Right lobe of liver (tissue), 6 donors: ENCODE measurements at regions not wholly inside any gene's neighbourhood (a gene's known extent, or its start where the extent isn't known, plus 50 kb on each side); places are given as distances from the start of the nearest gene placed in this dataset.

Source experiments
- ATAC-seq, 4 donors: fragments of 200-7000 bp; cut with Tn5 transposase; one replicate each; pipeline ENCODE4 v1.9.1; 2020; ENCODE audit warnings: mild to moderate bottlenecking in 4 of 4, moderate library complexity in 4 of 4
- DNase-seq, 3 donors: peaks; one replicate each; pipeline ENCODE4 v3.0.0-alpha.2; 2020
- H3K27ac ChIP-seq, 3 donors: fragments of 200-600 bp; one replicate each; pipeline ENCODE4 v1.8.0; 2022
- H3K27me3 ChIP-seq, 2 donors: fragments of 200-600 bp; one replicate each; pipeline ENCODE4 v1.8.0; 2022
- H3K36me3 ChIP-seq, 4 donors: fragments of 200-600 bp; sonication (generic) in 1 of 4; one replicate each; pipeline versions ENCODE4 v1.5.1 to v1.8.0; 2017 to 2022; ENCODE audit warnings: control low read depth in 1 of 4
- H3K4me1 ChIP-seq, 4 donors: fragments of 200-600 bp; sonication (generic) in 1 of 4; one replicate each; pipeline versions ENCODE4 v1.5.1 to v1.8.0; 2017 to 2022; ENCODE audit warnings: control low read depth in 1 of 4
- H3K4me3 ChIP-seq, 3 donors: fragments of 200-600 bp; one replicate each; pipeline ENCODE4 v1.8.0; 2022
- H3K9me3 ChIP-seq, 4 donors: fragments of 200-600 bp; sonication (generic) in 1 of 4; one replicate each; pipeline versions ENCODE4 v1.5.1 to v1.8.0; 2017 to 2022; ENCODE audit warnings: control low read depth in 1 of 4
- POLR2A ChIP-seq: fragments of 450-650 bp; IDR thresholded peaks from one replicate; pipeline ENCODE4 v1.6.1; 2017; ENCODE audit warnings: antibody characterized with exemption, mild to moderate bottlenecking
- WGBS: methylation state at CpG from one replicate; pipeline ENCODE4 v1.1.6; 2018; ENCODE audit warnings: low coverage, low lambda C conversion rate; ENCODE audit not compliant: insufficient coverage; ENCODE audit errors: missing lambda C conversion rate; 5-methylcytosine and 5-hydroxymethylcytosine counted together
- intact Hi-C, 2 donors: fragments of 100-400 bp; cut with DNase I; formaldehyde crosslinking; loops; one replicate each; pipeline versions ENCODE4 v1.11.2 to v1.14.1; 2022
- TF ChIP-seq, protein P1 (sequence below), 4 donors: fragments of 200-600 bp in 3 of 4; fragments of 450-650 bp in 1 of 4; IDR thresholded peaks; one replicate each; pipeline versions ENCODE4 v1.5.1 to v1.8.0; 2016 to 2022; ENCODE audit warnings: antibody characterized with exemption in 4 of 4, mild to moderate bottlenecking in 2 of 4
- donor health status: DM: no; HTN: yes; CAD: no.
- donor health status: DM: no; HTN: no; CAD: no.
- donor health status: DM: no; HTN: no; CAD: no.
- donor health status: DM: no; HTN: yes; CAD: no.
- donor health status: DM: no; HTN: yes; CAD: no.

DNA sequence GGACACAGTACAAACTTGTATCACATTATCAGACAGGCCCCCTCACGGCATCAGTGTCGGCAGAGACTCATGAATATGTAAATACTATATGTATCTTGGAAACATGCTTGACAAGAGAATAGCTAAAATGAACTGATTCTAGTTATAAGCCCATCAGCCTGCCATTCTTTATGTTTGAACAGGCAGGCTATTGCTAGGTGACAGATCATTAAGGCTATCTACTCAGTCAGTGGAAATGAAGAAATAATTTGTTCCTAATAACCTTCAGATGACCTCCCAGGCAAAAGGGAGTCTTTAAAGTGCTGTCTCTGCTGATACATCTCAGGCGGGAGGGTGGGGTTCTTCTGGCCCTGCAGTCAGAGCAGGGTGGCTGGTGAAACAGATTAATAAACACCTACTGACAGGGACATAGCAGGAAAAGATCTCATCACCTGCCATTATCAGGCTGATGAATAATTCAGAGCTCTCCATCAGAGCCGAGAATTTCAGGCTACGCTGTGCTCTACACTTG is 394.2 kb downstream of the RASEF start:
- Histone ChIP-seq H3K4me1 (no peaks in the 10 kb centered on the region), H3K27me3 (no peaks in the 10 kb centered on the region), H3K36me3 (no peaks in the 10 kb centered on the region), H3K4me3 (no peak overlapping the region), H3K27ac (no peak overlapping the region), H3K9me3 (no peaks in the 10 kb centered on the region)
- intact Hi-C loops = no loop called here
- no peak for DNase-seq
- 65% methylated on average over 5 of the region's 5 CpGs for WGBS
- no peak for ATAC-seq
- TF ChIP-seq, protein P1, sequence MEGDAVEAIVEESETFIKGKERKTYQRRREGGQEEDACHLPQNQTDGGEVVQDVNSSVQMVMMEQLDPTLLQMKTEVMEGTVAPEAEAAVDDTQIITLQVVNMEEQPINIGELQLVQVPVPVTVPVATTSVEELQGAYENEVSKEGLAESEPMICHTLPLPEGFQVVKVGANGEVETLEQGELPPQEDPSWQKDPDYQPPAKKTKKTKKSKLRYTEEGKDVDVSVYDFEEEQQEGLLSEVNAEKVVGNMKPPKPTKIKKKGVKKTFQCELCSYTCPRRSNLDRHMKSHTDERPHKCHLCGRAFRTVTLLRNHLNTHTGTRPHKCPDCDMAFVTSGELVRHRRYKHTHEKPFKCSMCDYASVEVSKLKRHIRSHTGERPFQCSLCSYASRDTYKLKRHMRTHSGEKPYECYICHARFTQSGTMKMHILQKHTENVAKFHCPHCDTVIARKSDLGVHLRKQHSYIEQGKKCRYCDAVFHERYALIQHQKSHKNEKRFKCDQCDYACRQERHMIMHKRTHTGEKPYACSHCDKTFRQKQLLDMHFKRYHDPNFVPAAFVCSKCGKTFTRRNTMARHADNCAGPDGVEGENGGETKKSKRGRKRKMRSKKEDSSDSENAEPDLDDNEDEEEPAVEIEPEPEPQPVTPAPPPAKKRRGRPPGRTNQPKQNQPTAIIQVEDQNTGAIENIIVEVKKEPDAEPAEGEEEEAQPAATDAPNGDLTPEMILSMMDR (IDR thresholded peaks at IDR 0.05) = no peak

DNA sequence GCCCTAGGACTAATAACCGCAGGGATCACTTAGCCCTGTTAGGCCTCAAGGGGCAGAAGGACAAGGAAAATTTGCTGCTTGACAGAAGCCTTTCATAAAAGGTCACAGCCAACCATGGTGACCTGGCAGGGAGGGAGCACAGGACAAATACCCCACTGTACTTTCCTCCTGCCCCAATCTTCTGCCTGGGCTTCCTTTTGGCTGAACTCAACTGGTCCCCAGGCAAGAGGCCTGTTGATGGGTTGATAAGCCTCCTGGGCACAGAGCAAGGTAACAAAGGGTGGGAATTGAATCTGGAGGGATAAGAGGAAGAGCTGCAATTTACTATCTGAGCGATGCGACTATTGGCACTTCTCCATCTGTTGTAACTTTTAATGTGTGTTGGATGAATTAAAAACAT is 392.9 kb downstream of the RASEF start:
- Histone ChIP-seq H3K27me3 (no peaks in the 10 kb centered on the region), H3K4me1 (no peaks in the 10 kb centered on the region), H3K4me3 (no peak overlapping the region), H3K9me3 (no peaks in the 10 kb centered on the region), H3K36me3 (no peaks in the 10 kb centered on the region), H3K27ac (no peak overlapping the region)
- no peak for ATAC-seq
- DNase-seq = no peak
- 79% methylated on average over 3 of the region's 3 CpGs for WGBS
- TF ChIP-seq POLR2A = no peak
- TF ChIP-seq, protein P1 (IDR thresholded peaks at IDR 0.05) = no peak
- intact Hi-C loops = no loop called here

GRCh38 chr9:82670726-82671125 is 392.2 kb downstream of the RASEF start:
- TF ChIP-seq POLR2A = no peak
- TF ChIP-seq, protein P1 (IDR thresholded peaks at IDR 0.05) = no peak
- WGBS = 50% methylated on average over 1 of the region's 1 CpG
- no peaks in the 10 kb centered on the region for H3K36me3 ChIP-seq
- ATAC-seq (no peak), DNase-seq (no peak)
- H3K27ac ChIP-seq = no peak overlapping the region
- no peak overlapping the region for H3K4me3 ChIP-seq
- no peaks in the 10 kb centered on the region for H3K9me3 ChIP-seq
- no peaks in the 10 kb centered on the region for H3K27me3 ChIP-seq
- H3K4me1 ChIP-seq = no peaks in the 10 kb centered on the region
- intact Hi-C loops = no loop called here

GRCh38 chr9:82673201-82673600 is 389.7 kb downstream of the RASEF start:
- Histone ChIP-seq H3K27ac (no peak overlapping the region), H3K4me1 (no peaks in the 10 kb centered on the region), H3K27me3 (no peaks in the 10 kb centered on the region), H3K36me3 (no peaks in the 10 kb centered on the region), H3K4me3 (no peak overlapping the region), H3K9me3 (no peaks in the 10 kb centered on the region)
- 100% methylated on average over 1 of the region's 1 CpG for WGBS
- TF ChIP-seq, protein P1 (IDR thresholded peaks at IDR 0.05) = no peak
- no peak for TF ChIP-seq POLR2A
- intact Hi-C loops = no loop called here
- ATAC-seq (no peak), DNase-seq (no peak)

GRCh38 chr9:82673919-82674318 is 389.0 kb downstream of the RASEF start:
- Histone ChIP-seq H3K4me3 (no peak overlapping the region), H3K9me3 (no peaks in the 10 kb centered on the region), H3K27me3 (no peaks in the 10 kb centered on the region), H3K36me3 (no peaks in the 10 kb centered on the region), H3K27ac (no peak overlapping the region), H3K4me1 (no peaks in the 10 kb centered on the region)
- intact Hi-C loops = no loop called here
- TF ChIP-seq, protein P1 (IDR thresholded peaks at IDR 0.05) = no peak
- no peak for TF ChIP-seq POLR2A
- ATAC-seq (no peak), DNase-seq (no peak)
- WGBS = 38% methylated on average over 2 of the region's 3 CpGs
